ENCODE measurements at regions not wholly inside any gene's neighbourhood (a gene's known extent, or its start where the extent isn't known, plus 50 kb on each side); places are given as distances from the start of the nearest gene placed in this dataset.

DNA sequence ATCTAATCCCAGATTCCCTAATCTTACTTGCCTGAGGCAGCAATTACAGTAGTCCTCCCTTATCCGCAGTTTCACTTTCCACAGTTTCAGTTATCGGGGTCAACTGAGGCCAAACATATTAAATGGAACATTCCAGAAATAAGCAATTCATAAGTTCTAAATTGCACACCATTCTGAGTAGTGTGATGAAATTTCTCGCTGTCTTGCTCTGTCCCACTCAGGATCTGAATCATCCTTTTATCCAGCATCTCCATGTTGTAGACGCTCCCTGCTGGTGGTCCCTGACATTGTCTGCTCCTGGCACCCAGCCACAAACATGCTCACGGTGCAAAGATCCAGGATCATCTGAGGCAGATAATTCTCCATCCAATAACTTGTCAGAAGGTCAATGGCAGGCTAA is 128.7 kb upstream of the CXCL12 start:
- ChIA-PET POLR2A (no interaction called here), CTCF (no interaction called here)
- Mint-ChIP-seq H3K4me1 (no peaks in the 10 kb centered on the region), H3K27me3 (ENCODE audit: low read depth) (no peaks in the 10 kb centered on the region), H3K27ac (no peak overlapping the region), H3K4me3 (no peak overlapping the region), H3K9me3 (no peaks in the 10 kb centered on the region), H3K36me3 (no peaks in the 10 kb centered on the region)
- ATAC-seq = no peak
- TF ChIP-seq, protein P1, sequence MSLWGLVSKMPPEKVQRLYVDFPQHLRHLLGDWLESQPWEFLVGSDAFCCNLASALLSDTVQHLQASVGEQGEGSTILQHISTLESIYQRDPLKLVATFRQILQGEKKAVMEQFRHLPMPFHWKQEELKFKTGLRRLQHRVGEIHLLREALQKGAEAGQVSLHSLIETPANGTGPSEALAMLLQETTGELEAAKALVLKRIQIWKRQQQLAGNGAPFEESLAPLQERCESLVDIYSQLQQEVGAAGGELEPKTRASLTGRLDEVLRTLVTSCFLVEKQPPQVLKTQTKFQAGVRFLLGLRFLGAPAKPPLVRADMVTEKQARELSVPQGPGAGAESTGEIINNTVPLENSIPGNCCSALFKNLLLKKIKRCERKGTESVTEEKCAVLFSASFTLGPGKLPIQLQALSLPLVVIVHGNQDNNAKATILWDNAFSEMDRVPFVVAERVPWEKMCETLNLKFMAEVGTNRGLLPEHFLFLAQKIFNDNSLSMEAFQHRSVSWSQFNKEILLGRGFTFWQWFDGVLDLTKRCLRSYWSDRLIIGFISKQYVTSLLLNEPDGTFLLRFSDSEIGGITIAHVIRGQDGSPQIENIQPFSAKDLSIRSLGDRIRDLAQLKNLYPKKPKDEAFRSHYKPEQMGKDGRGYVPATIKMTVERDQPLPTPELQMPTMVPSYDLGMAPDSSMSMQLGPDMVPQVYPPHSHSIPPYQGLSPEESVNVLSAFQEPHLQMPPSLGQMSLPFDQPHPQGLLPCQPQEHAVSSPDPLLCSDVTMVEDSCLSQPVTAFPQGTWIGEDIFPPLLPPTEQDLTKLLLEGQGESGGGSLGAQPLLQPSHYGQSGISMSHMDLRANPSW (CRISPR knock-in tag; conservative IDR thresholded peaks at IDR 0.05; ENCODE audit: low read depth) = no peak
- TF ChIP-seq AFF4 (CRISPR knock-in tag; IDR thresholded peaks at IDR 0.05; ENCODE audit: borderline replicate concordance) (no peak), CBFB (CRISPR knock-in tag; IDR thresholded peaks at IDR 0.05; ENCODE audit: low read depth) (no peak), E2F4 (CRISPR knock-in tag; IDR thresholded peaks at IDR 0.05; ENCODE audit: borderline replicate concordance, low read depth) (no peak), ZBTB21 (CRISPR knock-in tag; IDR thresholded peaks at IDR 0.05; ENCODE audit: borderline replicate concordance) (no peak), ZSCAN18 (CRISPR knock-in tag; IDR thresholded peaks at IDR 0.05) (no peak), JAZF1 (CRISPR knock-in tag; IDR thresholded peaks at IDR 0.05) (no peak), MLX (CRISPR knock-in tag; IDR thresholded peaks at IDR 0.05) (no peak), TCF7 (CRISPR knock-in tag; IDR thresholded peaks at IDR 0.05; ENCODE audit: low read depth) (no peak), ERG (CRISPR knock-in tag; IDR thresholded peaks at IDR 0.05) (no peak), ZNF423 (CRISPR knock-in tag; IDR thresholded peaks at IDR 0.05) (no peak)
- TF ChIP-seq, protein P2, sequence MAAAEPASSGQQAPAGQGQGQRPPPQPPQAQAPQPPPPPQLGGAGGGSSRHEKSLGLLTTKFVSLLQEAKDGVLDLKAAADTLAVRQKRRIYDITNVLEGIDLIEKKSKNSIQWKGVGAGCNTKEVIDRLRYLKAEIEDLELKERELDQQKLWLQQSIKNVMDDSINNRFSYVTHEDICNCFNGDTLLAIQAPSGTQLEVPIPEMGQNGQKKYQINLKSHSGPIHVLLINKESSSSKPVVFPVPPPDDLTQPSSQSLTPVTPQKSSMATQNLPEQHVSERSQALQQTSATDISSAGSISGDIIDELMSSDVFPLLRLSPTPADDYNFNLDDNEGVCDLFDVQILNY (CRISPR knock-in tag; IDR thresholded peaks at IDR 0.05) = no peak
- no peak for DNase-seq (ENCODE audit: low spot score)

- POLR2A ChIA-PET = interaction anchor here (0.5 to 0.7 kb wide), 2 partner anchors 163 to 1073 kb away, joined by 3 to 6 read pairs; no protein-coding TSS in a partner anchor
- DNase-seq (ENCODE audit: low spot score) (no peak), ATAC-seq (no peak)
- Mint-ChIP-seq H3K36me3 (no peaks in the 10 kb centered on the region), H3K9me3 (no peaks in the 10 kb centered on the region), H3K4me3 (no peak overlapping the region), H3K27me3 (ENCODE audit: low read depth) (no peaks in the 10 kb centered on the region), H3K27ac (no peak overlapping the region), H3K4me1 (no peaks in the 10 kb centered on the region)
- CTCF ChIA-PET = interaction anchor here (0.8 to 3.6 kb wide), 14 partner anchors 9 to 632 kb away, joined by 3 to 37 read pairs (median 4); no protein-coding TSS in a partner anchor
- TF ChIP-seq RORB (CRISPR knock-in tag; IDR thresholded peaks at IDR 0.05) = no peak
- no peak for TF ChIP-seq E2F4 (CRISPR knock-in tag; IDR thresholded peaks at IDR 0.05; ENCODE audit: borderline replicate concordance, low read depth)
- TF ChIP-seq ATF3 (CRISPR knock-in tag; conservative IDR thresholded peaks at IDR 0.05) = no peak
- TF ChIP-seq PRRX2 (CRISPR knock-in tag; IDR thresholded peaks at IDR 0.05) = no peak
- no peak for TF ChIP-seq TEAD1 (CRISPR knock-in tag; IDR thresholded peaks at IDR 0.05)
- no peak for TF ChIP-seq ZBTB21 (CRISPR knock-in tag; IDR thresholded peaks at IDR 0.05; ENCODE audit: borderline replicate concordance)
- TF ChIP-seq CREB1 (CRISPR knock-in tag; IDR thresholded peaks at IDR 0.05) = no peak
- no peak for TF ChIP-seq GRHL2 (CRISPR knock-in tag; IDR thresholded peaks at IDR 0.05; ENCODE audit: insufficient replicate concordance, severe bottlenecking)
- no peak for TF ChIP-seq ZNF396 (CRISPR knock-in tag; IDR thresholded peaks at IDR 0.05; ENCODE audit: borderline replicate concordance)
- TF ChIP-seq MXD4 (CRISPR knock-in tag; IDR thresholded peaks at IDR 0.05; ENCODE audit: borderline replicate concordance) = no peak
Observed at GRCh38 chr10:44516891-44517290, 132.0 kb upstream of the CXCL12 start.
